SK-N-SH (cell line): ENCODE measurements at regions not wholly inside any gene's neighbourhood (a gene's known extent, or its start where the extent isn't known, plus 50 kb on each side); places are given as distances from the start of the nearest gene placed in this dataset.

Experiments
- CTCF ChIA-PET: fragments of 300-600, 350-600 bp; formaldehyde crosslinking; extraction: SDS; loops from one replicate; lab custom pipeline; 2021; lab: Yijun Ruan, JAX
- POLR2A ChIA-PET: fragments of 350-600 bp; sonication (Branson Sonifier 250); formaldehyde crosslinking; extraction: SDS; loops from one replicate; lab custom pipeline; 2020; ENCODE audit warnings: antibody characterized with exemption, inconsistent platforms; lab: Yijun Ruan, JAX
- DNase-seq: peaks from one replicate; pipeline ENCODE4 v3.0.0; 2012
- H2AFZ ChIP-seq: fragments of 200-600 bp; sonication (generic); 2 replicates; pipeline ENCODE4 v1.8.1; 2016; ENCODE audit warnings: antibody characterized with exemption, mild to moderate bottlenecking, low read depth
- H3F3A ChIP-seq: fragments of 200-600 bp; sonication (generic); replicated peaks from 2 replicates; pipeline ENCODE3; 2016; ENCODE audit warnings: antibody characterized with exemption, mild to moderate bottlenecking; ENCODE audit not compliant: insufficient read depth
- H3K27ac ChIP-seq, 2 experiments: fragments of 200-500 bp in 1 of 2; fragments of 200-600 bp in 1 of 2; sonication (Bioruptor generic) in 1 of 2; sonication (generic), shearing (Covaris generic) in 1 of 2; 2 replicates each; pipeline versions ENCODE4 v1.5.1 to v1.6.1; 2014 to 2016; ENCODE audit warnings: low read depth in 2 of 2, inconsistent platforms in 1 of 2, low read length in 1 of 2, mild to moderate bottlenecking in 1 of 2, mixed read lengths in 1 of 2
- H3K27me3 ChIP-seq: fragments of 200-600 bp; sonication (generic), shearing (Covaris generic); 2 replicates; pipeline ENCODE4 v1.6.1; 2016; ENCODE audit warnings: mixed run types; ENCODE audit not compliant: insufficient read depth
- H3K36me3 ChIP-seq, 2 experiments: fragments of 200-500 bp in 1 of 2; fragments of 200-600 bp in 1 of 2; sonication (Bioruptor generic) in 1 of 2; sonication (generic) in 1 of 2; replicated peaks in 1 of 2; 2 replicates each; pipeline versions ENCODE3 to v1.5.1; 2014 to 2016; ENCODE audit warnings: low read length in 1 of 2, mild to moderate bottlenecking in 1 of 2; ENCODE audit not compliant: insufficient read depth in 2 of 2, control insufficient read depth in 1 of 2
- H3K4me1 ChIP-seq, 2 experiments: fragments of 200-500 bp in 1 of 2; fragments of 200-600 bp in 1 of 2; sonication (Bioruptor generic) in 1 of 2; sonication (generic), shearing (Covaris generic) in 1 of 2; 2 replicates each; pipeline versions ENCODE4 v1.5.1 to v1.6.1; 2014 to 2016; ENCODE audit warnings: low read depth in 1 of 2, low read length in 1 of 2, mixed run types in 1 of 2; ENCODE audit not compliant: insufficient read depth in 2 of 2, control insufficient read depth in 1 of 2
- H3K4me2 ChIP-seq: fragments of 200-600 bp; sonication (generic), shearing (Covaris generic); 2 replicates; pipeline ENCODE4 v1.6.1; 2017; ENCODE audit warnings: mixed run types
- H3K4me3 ChIP-seq, 2 experiments: fragments of 200-500 bp in 1 of 2; fragments of 200-600 bp in 1 of 2; sonication (Bioruptor generic) in 1 of 2; sonication (generic), shearing (Covaris generic) in 1 of 2; 2 replicates each; pipeline versions ENCODE4 v1.5.1 to v1.8.1; 2014 to 2016; ENCODE audit warnings: low read depth in 2 of 2, inconsistent platforms in 1 of 2, low read length in 1 of 2, mild to moderate bottlenecking in 1 of 2, mixed read lengths in 1 of 2, moderate library complexity in 1 of 2
- H3K79me2 ChIP-seq: fragments of 200-600 bp; sonication (generic); 2 replicates; pipeline ENCODE4 v1.8.1; 2017; ENCODE audit warnings: mild to moderate bottlenecking; ENCODE audit not compliant: insufficient read depth
- H3K9ac ChIP-seq: fragments of 200-600 bp; sonication (generic); 2 replicates; pipeline ENCODE4 v1.6.1; 2017; ENCODE audit warnings: mixed run types
- H3K9me2 ChIP-seq: fragments of 200-600 bp; sonication (generic); 2 replicates; pipeline ENCODE4 v1.6.1; 2017; ENCODE audit warnings: mixed run types
- H3K9me3 ChIP-seq: fragments of 200-600 bp; sonication (generic); 2 replicates; pipeline ENCODE4 v1.6.1; 2017; ENCODE audit warnings: mixed run types, mild to moderate bottlenecking, moderate library complexity
- H4K20me1 ChIP-seq: fragments of 200-600 bp; sonication (generic); 2 replicates; pipeline ENCODE4 v1.6.1; 2017; ENCODE audit warnings: mild to moderate bottlenecking, mixed run types; ENCODE audit not compliant: insufficient read depth
- CTCF ChIP-seq: fragments of 200-600 bp; sonication (generic); IDR thresholded peaks from 2 replicates; pipeline ENCODE4 v1.6.1; 2017; ENCODE audit warnings: antibody characterized with exemption, mild to moderate bottlenecking, moderate library complexity
- EP300 ChIP-seq, 2 experiments: IDR thresholded peaks; 2 replicates each; pipeline versions ENCODE4 v1.4.0 to v1.6.1; 2012; ENCODE audit warnings: borderline replicate concordance in 1 of 2, low read depth in 1 of 2, low read length in 1 of 2
- FOXJ3 ChIP-seq: sonication (generic); formaldehyde crosslinking; IDR thresholded peaks from 2 replicates; pipeline ENCODE4 v1.5.1; 2020; ENCODE audit warnings: mild to moderate bottlenecking, missing genetic modification reagents
- FOXM1 ChIP-seq: IDR thresholded peaks from 2 replicates; pipeline ENCODE4 v1.4.0; 2012; ENCODE audit warnings: low read depth, mild to moderate bottlenecking
- IRF3 ChIP-seq: fragments of 150-350 bp; IDR thresholded peaks from 2 replicates; pipeline ENCODE4 v1.6.1; 2016; ENCODE audit warnings: mild to moderate bottlenecking, low read depth, low read length
- NFIC ChIP-seq: IDR thresholded peaks from 2 replicates; pipeline ENCODE4 v1.4.0; 2012; ENCODE audit warnings: borderline replicate concordance
- NRF1 ChIP-seq: IDR thresholded peaks from 2 replicates; pipeline ENCODE4 v1.6.1; 2012; ENCODE audit warnings: low read depth, mild to moderate bottlenecking, low read length
- REST ChIP-seq: IDR thresholded peaks from 2 replicates; pipeline ENCODE4 v1.6.1; 2012; ENCODE audit warnings: mild to moderate bottlenecking, low read depth, low read length, moderate library complexity
- TCF12 ChIP-seq: IDR thresholded peaks from 2 replicates; pipeline ENCODE4 v1.4.0; 2012
- TEAD4 ChIP-seq: IDR thresholded peaks from 2 replicates; pipeline ENCODE4 v1.4.0; 2012; ENCODE audit warnings: mild to moderate bottlenecking, borderline replicate concordance; ENCODE audit not compliant: insufficient read depth
- WGBS: methylation state at CpG from one replicate; pipeline ENCODE4 v1.1.6; 2017; ENCODE audit warnings: low lambda C conversion rate; 5-methylcytosine and 5-hydroxymethylcytosine counted together

DNA sequence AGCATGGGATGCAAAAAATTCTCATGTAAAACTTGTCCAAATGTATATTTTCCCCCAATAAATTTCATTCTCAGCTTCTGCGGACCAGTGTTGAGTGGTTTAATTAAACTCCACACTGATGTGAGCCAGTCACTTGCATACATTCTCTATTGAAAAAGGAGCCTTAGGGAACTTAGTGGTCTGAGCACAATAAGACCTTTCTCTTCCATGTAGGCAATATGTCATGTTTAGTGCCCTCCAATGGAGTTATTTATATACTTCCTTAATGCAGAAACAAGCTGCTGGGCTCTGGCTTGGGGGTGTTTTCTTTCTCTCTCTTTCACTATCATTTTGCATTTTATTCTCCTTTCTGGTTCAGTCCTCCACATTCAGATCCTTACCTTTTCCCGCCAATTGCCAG, 196.9 kb downstream of the ANAPC10 start (continued):
- TF ChIP-seq CTCF (no peak), REST (no peak), EP300 (IDR thresholded peaks at IDR 0.05; ENCODE audit: borderline replicate concordance in 1 of 2, low read depth in 1 of 2, low read length in 1 of 2) (no peak), FOXM1 (no peak), FOXJ3 (CRISPR knock-in tag) (no peak), NFIC (no peak)

- H3F3A ChIP-seq = no peaks in the 10 kb centered on the region
- H2AFZ ChIP-seq = no peak overlapping the region
- no peaks in the 10 kb centered on the region for H4K20me1 ChIP-seq
- H3K4me2 ChIP-seq = no peak overlapping the region
- no peaks in the 10 kb centered on the region for H3K36me3 ChIP-seq
- no peaks in the 10 kb centered on the region for H3K27me3 ChIP-seq
- DNase-seq = no peak
- H3K9me2 ChIP-seq = no peaks in the 10 kb centered on the region
- H3K79me2 ChIP-seq = no peaks in the 10 kb centered on the region
- 0% methylated on average over 1 of the region's 1 CpG for WGBS
- H3K4me1 ChIP-seq = no peaks in the 10 kb centered on the region
- TF ChIP-seq NRF1 = no peak
- H3K9me3 ChIP-seq = no peaks in the 10 kb centered on the region
- no peak overlapping the region for H3K4me3 ChIP-seq
- POLR2A ChIA-PET = no interaction called here
- CTCF ChIA-PET = no interaction called here
- H3K9ac ChIP-seq = no peak overlapping the region
- no peak overlapping the region for H3K27ac ChIP-seq
Measured at GRCh38 chr4:144902614-144903013, 195.4 kb downstream of the ANAPC10 start.

DNA sequence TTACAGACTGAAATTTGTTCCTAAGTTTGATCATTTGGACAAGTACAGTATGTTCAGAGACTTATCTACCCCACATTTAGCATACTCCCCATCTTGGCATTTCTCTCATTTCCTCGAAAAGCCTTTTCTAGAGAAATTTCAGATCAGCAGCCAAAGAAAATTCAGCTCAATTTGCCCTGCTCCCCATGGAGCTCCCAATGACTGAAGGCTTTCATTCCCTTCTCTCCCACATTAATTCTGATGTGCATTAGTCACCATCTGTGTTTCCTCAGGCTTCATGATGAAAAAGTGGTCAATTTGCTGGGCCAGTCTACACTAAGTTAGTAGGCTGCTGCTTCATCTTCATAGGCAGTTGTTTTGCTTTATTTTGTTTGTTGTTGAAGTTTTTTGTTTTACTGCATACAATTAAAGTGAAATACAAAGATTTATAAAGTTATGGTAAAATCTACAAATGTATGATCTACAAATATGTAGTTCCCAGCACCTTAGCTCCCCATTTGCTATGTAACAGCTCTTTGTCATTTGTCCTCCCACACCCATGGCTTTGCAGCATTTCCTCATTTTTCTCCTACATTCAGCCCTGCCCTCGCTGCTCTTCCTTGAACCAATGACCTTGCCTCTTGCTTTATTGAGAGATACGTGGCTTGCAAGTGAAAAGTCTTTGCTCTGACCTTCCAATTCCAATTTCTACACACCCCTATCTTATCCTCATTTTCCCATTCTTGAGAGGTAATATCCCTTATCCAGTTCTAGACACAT, 193.9 kb downstream of the ANAPC10 start:
- H3K36me3 ChIP-seq = no peaks in the 10 kb centered on the region
- no peaks in the 10 kb centered on the region for H3F3A ChIP-seq
- ChIA-PET POLR2A (no interaction called here), CTCF (no interaction called here)
- no peaks in the 10 kb centered on the region for H3K27me3 ChIP-seq
- TF ChIP-seq TEAD4 (no peak), EP300 (IDR thresholded peaks at IDR 0.05; ENCODE audit: borderline replicate concordance in 1 of 2, low read depth in 1 of 2, low read length in 1 of 2) (no peak), TCF12 (no peak), FOXJ3 (CRISPR knock-in tag) (no peak), CTCF (no peak), IRF3 (no peak), NFIC (no peak)
- 3% methylated on average over 3 of the region's 3 CpGs for WGBS
- no peak overlapping the region for H2AFZ ChIP-seq
- H3K9me2 ChIP-seq = no peaks in the 10 kb centered on the region
- H3K9me3 ChIP-seq = no peaks in the 10 kb centered on the region
- H3K9ac ChIP-seq = no peak overlapping the region
- H3K4me2 ChIP-seq = no peak overlapping the region
- H4K20me1 ChIP-seq = no peaks in the 10 kb centered on the region
- H3K4me3 ChIP-seq = no peak overlapping the region
- H3K4me1 ChIP-seq = no peaks in the 10 kb centered on the region
- no peak overlapping the region for H3K27ac ChIP-seq
- H3K79me2 ChIP-seq = no peaks in the 10 kb centered on the region
- no peak for DNase-seq
